ENCODE measurements at regions not wholly inside any gene's neighbourhood (a gene's known extent, or its start where the extent isn't known, plus 50 kb on each side); places are given as distances from the start of the nearest gene placed in this dataset.

- TF ChIP-seq, protein P1, sequence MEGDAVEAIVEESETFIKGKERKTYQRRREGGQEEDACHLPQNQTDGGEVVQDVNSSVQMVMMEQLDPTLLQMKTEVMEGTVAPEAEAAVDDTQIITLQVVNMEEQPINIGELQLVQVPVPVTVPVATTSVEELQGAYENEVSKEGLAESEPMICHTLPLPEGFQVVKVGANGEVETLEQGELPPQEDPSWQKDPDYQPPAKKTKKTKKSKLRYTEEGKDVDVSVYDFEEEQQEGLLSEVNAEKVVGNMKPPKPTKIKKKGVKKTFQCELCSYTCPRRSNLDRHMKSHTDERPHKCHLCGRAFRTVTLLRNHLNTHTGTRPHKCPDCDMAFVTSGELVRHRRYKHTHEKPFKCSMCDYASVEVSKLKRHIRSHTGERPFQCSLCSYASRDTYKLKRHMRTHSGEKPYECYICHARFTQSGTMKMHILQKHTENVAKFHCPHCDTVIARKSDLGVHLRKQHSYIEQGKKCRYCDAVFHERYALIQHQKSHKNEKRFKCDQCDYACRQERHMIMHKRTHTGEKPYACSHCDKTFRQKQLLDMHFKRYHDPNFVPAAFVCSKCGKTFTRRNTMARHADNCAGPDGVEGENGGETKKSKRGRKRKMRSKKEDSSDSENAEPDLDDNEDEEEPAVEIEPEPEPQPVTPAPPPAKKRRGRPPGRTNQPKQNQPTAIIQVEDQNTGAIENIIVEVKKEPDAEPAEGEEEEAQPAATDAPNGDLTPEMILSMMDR (conservative IDR thresholded peaks at IDR 0.05), result no peak
- no peak for TF ChIP-seq EZH2 (IDR thresholded peaks at IDR 0.05; ENCODE audit: low read depth)
These were observed 154.3 kb downstream of the KATNIP start for GRCh38 chr16:27704252-27704651.

All from PC-9 (cell line).